ENCODE measurements at regions not wholly inside any gene's neighbourhood (a gene's known extent, or its start where the extent isn't known, plus 50 kb on each side); places are given as distances from the start of the nearest gene placed in this dataset.

GRCh38 chr2:204432196-204432595, 113.1 kb upstream of the PARD3B start:
- DNase-seq (ENCODE audit: low read depth, low spot score): no peak
- TF ChIP-seq ZNF274 (IDR thresholded peaks at IDR 0.05; ENCODE audit: low read depth, low read length): no peak
- TF ChIP-seq SUZ12 (IDR thresholded peaks at IDR 0.05; ENCODE audit: extremely low read depth, insufficient read depth, insufficient read length): no peak
- no peak for TF ChIP-seq YY1 (IDR thresholded peaks at IDR 0.05; ENCODE audit: insufficient read depth, insufficient read length)
- H3K9me3 ChIP-seq (ENCODE audit: insufficient read depth, low read length): peaks cover 12% of the 10 kb centered on the region; the same call in 1 of the 2 replicates
- H3K36me3 ChIP-seq (ENCODE audit: insufficient read depth, insufficient read length, low read length): no peaks in the 10 kb centered on the region
- no peak overlapping the region for H3K4me3 ChIP-seq (ENCODE audit: insufficient read length, low read depth)
- H3K9ac ChIP-seq (ENCODE audit: insufficient read length, low read depth): no peak overlapping the region
- no peaks in the 10 kb centered on the region for H3K27me3 ChIP-seq (ENCODE audit: insufficient read depth, insufficient read length)
- H3K4me1 ChIP-seq (ENCODE audit: insufficient read depth, insufficient read length): no peaks in the 10 kb centered on the region

DNA sequence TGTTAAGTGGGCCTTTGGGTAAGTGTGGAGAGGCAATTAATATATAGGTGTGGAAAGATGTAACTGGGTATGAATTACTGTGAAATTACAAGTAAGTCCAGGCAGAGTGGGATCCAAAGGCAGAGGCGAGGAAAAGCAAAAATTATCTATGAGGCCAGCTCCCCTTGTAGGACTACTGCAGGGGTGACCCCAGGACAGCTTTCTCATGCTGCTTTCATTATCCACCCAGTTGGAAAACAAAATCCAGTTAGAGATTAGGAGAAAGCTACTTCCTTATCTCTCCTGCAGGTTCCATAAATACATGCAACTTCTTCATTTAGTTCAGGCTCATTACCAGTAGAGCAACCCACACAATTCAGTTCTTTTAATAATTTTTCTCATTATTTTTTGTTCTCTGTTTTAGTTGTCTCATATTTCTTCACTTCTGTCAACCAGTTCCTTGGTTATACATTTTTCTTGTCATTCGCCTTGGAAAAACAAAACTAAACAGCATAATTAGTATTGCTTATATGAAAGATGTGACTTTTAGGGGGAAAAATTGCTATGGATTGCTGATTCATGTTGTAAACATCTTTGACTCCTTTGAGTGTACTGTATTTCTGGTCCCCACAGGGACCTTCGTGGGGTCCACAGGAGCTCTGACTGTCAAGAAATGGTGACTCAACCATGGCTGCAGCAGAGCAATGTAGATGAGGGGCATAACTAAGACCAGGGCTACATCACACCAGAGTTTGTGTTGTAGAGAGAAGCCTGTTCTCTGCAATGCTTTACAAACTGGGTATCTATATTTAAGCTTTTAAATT, 110.4 kb upstream of the PARD3B start:
- H3K27me3 ChIP-seq (ENCODE audit: insufficient read depth, insufficient read length): no peaks in the 10 kb centered on the region
- no peak for DNase-seq (ENCODE audit: low read depth, low spot score)
- TF ChIP-seq YY1 (IDR thresholded peaks at IDR 0.05; ENCODE audit: insufficient read depth, insufficient read length) (no peak), ZNF274 (IDR thresholded peaks at IDR 0.05; ENCODE audit: low read depth, low read length) (no peak), SUZ12 (IDR thresholded peaks at IDR 0.05; ENCODE audit: extremely low read depth, insufficient read depth, insufficient read length) (no peak)
- no peak overlapping the region for H3K4me3 ChIP-seq (ENCODE audit: insufficient read length, low read depth)
- no peak overlapping the region for H3K9ac ChIP-seq (ENCODE audit: insufficient read length, low read depth)
- H3K36me3 ChIP-seq (ENCODE audit: insufficient read depth, insufficient read length, low read length): no peaks in the 10 kb centered on the region
- no peaks in the 10 kb centered on the region for H3K4me1 ChIP-seq (ENCODE audit: insufficient read depth, insufficient read length)
- peaks cover 13% of the 10 kb centered on the region; the same call in 1 of the 2 replicates for H3K9me3 ChIP-seq (ENCODE audit: insufficient read depth, low read length)

DNA sequence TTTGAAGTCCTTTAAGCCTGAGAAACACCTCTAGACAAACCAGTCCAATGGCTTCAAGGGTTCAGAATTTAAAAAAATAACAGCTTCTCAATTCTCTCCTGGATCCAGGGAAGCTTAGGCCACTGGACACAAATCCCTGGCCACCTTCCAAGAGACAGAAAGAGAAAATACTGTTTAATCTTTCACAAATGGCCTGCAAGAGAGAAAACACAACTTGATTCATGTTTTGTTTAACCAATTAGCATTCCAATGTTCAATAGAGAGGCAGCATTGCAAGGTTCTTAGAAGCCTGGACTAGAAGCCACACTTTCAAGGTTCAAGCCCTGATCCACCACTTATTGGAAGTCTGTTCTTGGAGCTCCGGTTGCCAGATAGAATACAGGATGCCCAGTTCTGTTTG, 109.0 kb upstream of the PARD3B start:
- DNase-seq (ENCODE audit: low read depth, low spot score): no peak
- H3K4me3 ChIP-seq (ENCODE audit: insufficient read length, low read depth): no peak overlapping the region
- TF ChIP-seq SUZ12 (IDR thresholded peaks at IDR 0.05; ENCODE audit: extremely low read depth, insufficient read depth, insufficient read length): no peak
- no peak for TF ChIP-seq YY1 (IDR thresholded peaks at IDR 0.05; ENCODE audit: insufficient read depth, insufficient read length)
- no peak for TF ChIP-seq ZNF274 (IDR thresholded peaks at IDR 0.05; ENCODE audit: low read depth, low read length)
- no peaks in the 10 kb centered on the region for H3K27me3 ChIP-seq (ENCODE audit: insufficient read depth, insufficient read length)
- no peaks in the 10 kb centered on the region for H3K4me1 ChIP-seq (ENCODE audit: insufficient read depth, insufficient read length)
- H3K9ac ChIP-seq (ENCODE audit: insufficient read length, low read depth): no peak overlapping the region
- H3K9me3 ChIP-seq (ENCODE audit: insufficient read depth, low read length): peaks cover 21% of the 10 kb centered on the region; the same call in 1 of the 2 replicates
- no peaks in the 10 kb centered on the region for H3K36me3 ChIP-seq (ENCODE audit: insufficient read depth, insufficient read length, low read length)

DNA sequence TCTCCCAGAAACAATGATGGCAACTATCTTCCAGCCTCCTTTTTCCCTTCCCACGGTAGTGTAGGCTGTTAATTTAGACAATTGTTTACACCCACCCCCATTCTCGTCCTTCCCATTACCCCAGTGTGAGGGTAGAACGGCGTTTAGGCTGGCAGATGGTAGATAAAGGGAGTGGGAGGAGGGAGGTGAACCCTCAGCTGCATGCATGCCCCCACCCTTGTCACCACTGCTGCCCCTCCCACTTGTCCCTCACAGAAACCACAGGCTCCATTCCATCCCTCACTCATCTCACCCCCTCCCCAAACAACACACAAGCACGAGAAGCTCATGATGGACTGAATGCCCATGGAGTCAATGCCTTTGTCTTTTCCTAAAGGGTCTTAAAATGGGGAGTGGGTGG, 107.9 kb upstream of the PARD3B start:
- Histone ChIP-seq H3K9ac (ENCODE audit: insufficient read length, low read depth) (no peak overlapping the region), H3K4me3 (ENCODE audit: insufficient read length, low read depth) (no peak overlapping the region), H3K36me3 (ENCODE audit: insufficient read depth, insufficient read length, low read length) (no peaks in the 10 kb centered on the region), H3K27me3 (ENCODE audit: insufficient read depth, insufficient read length) (no peaks in the 10 kb centered on the region), H3K4me1 (ENCODE audit: insufficient read depth, insufficient read length) (no peaks in the 10 kb centered on the region), H3K9me3 (ENCODE audit: insufficient read depth, low read length) (peaks cover 11% of the 10 kb centered on the region; the same call in 1 of the 2 replicates)
- no peak for DNase-seq (ENCODE audit: low read depth, low spot score)
- TF ChIP-seq ZNF274 (IDR thresholded peaks at IDR 0.05; ENCODE audit: low read depth, low read length): no peak
- TF ChIP-seq YY1 (IDR thresholded peaks at IDR 0.05; ENCODE audit: insufficient read depth, insufficient read length): no peak
- TF ChIP-seq SUZ12 (IDR thresholded peaks at IDR 0.05; ENCODE audit: extremely low read depth, insufficient read depth, insufficient read length): no peak

DNA sequence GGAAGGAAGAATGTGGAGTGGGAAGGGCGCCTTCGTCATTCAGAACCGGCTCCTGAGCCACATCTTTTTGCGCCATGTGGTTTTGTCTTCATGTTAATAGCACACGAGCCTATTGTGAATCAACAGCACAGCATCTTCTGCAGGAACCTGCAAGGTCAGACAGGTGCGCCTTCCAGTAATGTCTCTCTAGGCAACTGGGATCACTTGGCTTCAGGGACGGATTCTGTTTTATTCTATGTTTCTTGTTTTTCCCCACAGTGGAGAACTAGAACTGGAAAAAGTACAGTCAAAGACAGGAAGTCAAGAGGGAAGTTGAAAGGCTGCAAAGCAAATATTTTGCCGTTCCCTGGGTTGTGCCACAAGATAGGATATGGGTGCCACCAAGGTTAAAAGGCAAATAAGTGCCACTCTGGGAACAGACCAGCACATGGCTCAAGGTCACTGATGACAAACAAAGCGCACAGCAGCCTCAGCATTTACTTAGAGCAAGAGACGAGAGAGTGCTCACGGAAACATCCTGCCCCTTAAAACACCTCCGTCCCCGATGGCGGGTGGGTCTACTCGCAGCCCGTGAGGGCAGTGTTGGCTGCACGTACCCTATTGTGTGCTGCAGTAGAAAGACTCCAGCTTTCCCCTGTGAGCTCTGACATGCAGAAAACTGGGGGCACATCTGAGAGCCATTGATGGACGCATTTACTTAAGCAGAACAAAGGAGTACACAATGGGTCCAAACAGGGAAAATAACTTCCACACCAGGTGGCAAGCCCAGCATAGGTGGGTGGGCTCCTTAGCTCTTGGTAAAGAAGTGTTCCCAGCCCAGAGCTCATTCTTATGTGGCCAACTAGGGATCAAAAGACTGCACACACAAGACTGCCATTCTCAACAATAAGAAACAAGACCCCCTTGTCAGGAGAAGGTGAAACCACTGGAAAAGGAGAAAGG, 107.2 kb upstream of the PARD3B start:
- Histone ChIP-seq H3K4me1 (ENCODE audit: insufficient read depth, insufficient read length) (no peaks in the 10 kb centered on the region), H3K4me3 (ENCODE audit: insufficient read length, low read depth) (no peak overlapping the region), H3K27me3 (ENCODE audit: insufficient read depth, insufficient read length) (no peaks in the 10 kb centered on the region), H3K36me3 (ENCODE audit: insufficient read depth, insufficient read length, low read length) (no peaks in the 10 kb centered on the region), H3K9me3 (ENCODE audit: insufficient read depth, low read length) (peaks cover 9% of the 10 kb centered on the region; the same call in 1 of the 2 replicates), H3K9ac (ENCODE audit: insufficient read length, low read depth) (no peak overlapping the region)
- TF ChIP-seq ZNF274 (IDR thresholded peaks at IDR 0.05; ENCODE audit: low read depth, low read length): no peak
- TF ChIP-seq SUZ12 (IDR thresholded peaks at IDR 0.05; ENCODE audit: extremely low read depth, insufficient read depth, insufficient read length): no peak
- peak; percentile 54 for DNase-seq (ENCODE audit: low read depth, low spot score)

GRCh38 chr2:204441316-204441715, 104.0 kb upstream of the PARD3B start:
- Histone ChIP-seq H3K9me3 (ENCODE audit: insufficient read depth, low read length) (peaks cover 9% of the 10 kb centered on the region; the same call in 1 of the 2 replicates), H3K4me1 (ENCODE audit: insufficient read depth, insufficient read length) (no peaks in the 10 kb centered on the region), H3K36me3 (ENCODE audit: insufficient read depth, insufficient read length, low read length) (no peaks in the 10 kb centered on the region), H3K4me3 (ENCODE audit: insufficient read length, low read depth) (no peak overlapping the region), H3K9ac (ENCODE audit: insufficient read length, low read depth) (no peak overlapping the region), H3K27me3 (ENCODE audit: insufficient read depth, insufficient read length) (no peaks in the 10 kb centered on the region)
- TF ChIP-seq YY1 (IDR thresholded peaks at IDR 0.05; ENCODE audit: insufficient read depth, insufficient read length) (no peak), SUZ12 (IDR thresholded peaks at IDR 0.05; ENCODE audit: extremely low read depth, insufficient read depth, insufficient read length) (no peak), ZNF274 (IDR thresholded peaks at IDR 0.05; ENCODE audit: low read depth, low read length) (no peak)
- no peak for DNase-seq (ENCODE audit: low read depth, low spot score)

DNA sequence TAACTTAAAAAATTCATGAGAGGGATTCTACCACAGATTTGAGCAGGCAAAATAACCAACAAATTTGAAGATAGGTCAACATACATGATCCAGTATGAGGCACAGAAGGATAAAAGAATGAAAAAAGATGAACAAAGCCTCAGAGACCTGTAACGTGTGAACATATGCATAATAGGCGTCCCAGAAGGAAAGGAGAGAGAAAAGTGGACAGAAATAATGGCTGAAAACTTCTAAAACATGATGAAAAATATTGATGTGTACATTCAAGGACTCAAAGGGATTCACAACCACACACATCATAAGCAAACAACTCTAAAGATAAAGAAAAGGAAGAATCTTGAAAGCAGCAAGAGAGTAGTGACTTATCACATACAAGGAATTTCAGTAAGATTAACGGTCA, 100.1 kb upstream of the PARD3B start:
- H3K9me3 ChIP-seq (ENCODE audit: insufficient read depth, low read length): peaks cover 5% of the 10 kb centered on the region; the same call in 1 of the 2 replicates
- no peak overlapping the region for H3K4me3 ChIP-seq (ENCODE audit: insufficient read length, low read depth)
- H3K9ac ChIP-seq (ENCODE audit: insufficient read length, low read depth): no peak overlapping the region
- TF ChIP-seq SUZ12 (IDR thresholded peaks at IDR 0.05; ENCODE audit: extremely low read depth, insufficient read depth, insufficient read length) (no peak), YY1 (IDR thresholded peaks at IDR 0.05; ENCODE audit: insufficient read depth, insufficient read length) (no peak), ZNF274 (IDR thresholded peaks at IDR 0.05; ENCODE audit: low read depth, low read length) (no peak)
- no peaks in the 10 kb centered on the region for H3K4me1 ChIP-seq (ENCODE audit: insufficient read depth, insufficient read length)
- DNase-seq (ENCODE audit: low read depth, low spot score): no peak
- H3K27me3 ChIP-seq (ENCODE audit: insufficient read depth, insufficient read length): no peaks in the 10 kb centered on the region
- H3K36me3 ChIP-seq (ENCODE audit: insufficient read depth, insufficient read length, low read length): no peaks in the 10 kb centered on the region

Data from NT2/D1 (cell line).